Posterior cingulate gyrus (tissue), 11 donors: ENCODE measurements at regions not wholly inside any gene's neighbourhood (a gene's known extent, or its start where the extent isn't known, plus 50 kb on each side); places are given as distances from the start of the nearest gene placed in this dataset.
"Not testable (repeated sequence)": the region's sequence is repeated elsewhere in the genome, so short reads cannot be mapped to it uniquely, and the experiment has no call there.

Experiments used
- DNase-seq, 10 donors: peaks; one replicate each; pipeline versions ENCODE4 v3.0.0 to v3.0.0-alpha.2; 2020 to 2021; ENCODE audit warnings: mixed read lengths in 3 of 10
- intact Hi-C: fragments of 100-400 bp; cut with DNase I; formaldehyde crosslinking; loops from one replicate; pipeline ENCODE4 v1.15.1; 2023

GRCh38 chr1:96544831-96545221 is 176.8 kb upstream of the PTBP2 start:
- intact Hi-C loops: no loop called here
- no peak for DNase-seq

- DNase-seq: no peak
- intact Hi-C loops: no loop called here
Measured at GRCh38 chr1:96545935-96546656, 175.5 kb upstream of the PTBP2 start.

GRCh38 chr1:96550061-96550460 is 171.5 kb upstream of the PTBP2 start:
- intact Hi-C loops: no loop called here
- no peak for DNase-seq

- intact Hi-C loops: no loop called here
- DNase-seq: no peak
Measured at GRCh38 chr1:96552451-96552850, 169.1 kb upstream of the PTBP2 start.

GRCh38 chr1:96553811-96554210 is 167.8 kb upstream of the PTBP2 start:
- no peak for DNase-seq
- intact Hi-C loops: no loop called here

- DNase-seq: no peak
- intact Hi-C loops: no loop called here
Measured at GRCh38 chr1:96554364-96554763, 167.2 kb upstream of the PTBP2 start.

- intact Hi-C loops: no loop called here
- no peak for DNase-seq
Measured at GRCh38 chr1:96557336-96557735, 164.2 kb upstream of the PTBP2 start.

GRCh38 chr1:96558635-96559034 is 162.9 kb upstream of the PTBP2 start:
- intact Hi-C loops: no loop called here
- no peak for DNase-seq

GRCh38 chr1:96559181-96559580 is 162.4 kb upstream of the PTBP2 start:
- intact Hi-C loops: no loop called here
- no peak for DNase-seq

- DNase-seq: no peak
- intact Hi-C loops: no loop called here
Measured at GRCh38 chr1:96559707-96560596, 161.6 kb upstream of the PTBP2 start.

- intact Hi-C loops: no loop called here
- DNase-seq: no peak
Measured at GRCh38 chr1:96562094-96562493, 159.5 kb upstream of the PTBP2 start.

GRCh38 chr1:96564401-96564800 is 157.2 kb upstream of the PTBP2 start:
- intact Hi-C loops, DNase-seq: not testable (repeated sequence)

GRCh38 chr1:96565546-96565945 is 156.0 kb upstream of the PTBP2 start:
- DNase-seq: no peak
- intact Hi-C loops: no loop called here

GRCh38 chr1:96568639-96569038 is 152.9 kb upstream of the PTBP2 start:
- intact Hi-C loops: no loop called here
- DNase-seq: no peak

GRCh38 chr1:96569288-96569687 is 152.3 kb upstream of the PTBP2 start:
- intact Hi-C loops: no loop called here
- no peak for DNase-seq

- intact Hi-C loops: no loop called here
- DNase-seq: no peak
Measured at GRCh38 chr1:96579636-96580035, 141.9 kb upstream of the PTBP2 start.

GRCh38 chr1:96580920-96581319 is 140.7 kb upstream of the PTBP2 start:
- no peak for DNase-seq
- intact Hi-C loops: no loop called here

- no peak for DNase-seq
- intact Hi-C loops: no loop called here
Measured at GRCh38 chr1:96581772-96582171, 139.8 kb upstream of the PTBP2 start.

GRCh38 chr1:96583903-96584302 is 137.7 kb upstream of the PTBP2 start:
- no peak for DNase-seq
- intact Hi-C loops: no loop called here

GRCh38 chr1:96587222-96587621 is 134.4 kb upstream of the PTBP2 start:
- DNase-seq: no peak
- intact Hi-C loops: no loop called here

GRCh38 chr1:96588416-96588995 is 133.1 kb upstream of the PTBP2 start:
- no peak for DNase-seq
- intact Hi-C loops: no loop called here
